ENCODE measurements at regions not wholly inside any gene's neighbourhood (a gene's known extent, or its start where the extent isn't known, plus 50 kb on each side); places are given as distances from the start of the nearest gene placed in this dataset.

- no peak for DNase-seq
- Histone ChIP-seq H3K36me3 (no peaks in the 10 kb centered on the region), H3K4me3 (ENCODE audit: low read depth, low read length) (no peak overlapping the region), H3K27me3 (ENCODE audit: insufficient read depth, low read depth, severe bottlenecking) (no peaks in the 10 kb centered on the region), H3K9me3 (ENCODE audit: severe bottlenecking) (no peaks in the 10 kb centered on the region), H3K27ac (no peak overlapping the region)
- no peak for TF ChIP-seq CTCF (IDR thresholded peaks at IDR 0.05; ENCODE audit: low read depth, low read length)
Measured at GRCh38 chr2:160812830-160813505, 319.4 kb upstream of the RBMS1 start.

DNA sequence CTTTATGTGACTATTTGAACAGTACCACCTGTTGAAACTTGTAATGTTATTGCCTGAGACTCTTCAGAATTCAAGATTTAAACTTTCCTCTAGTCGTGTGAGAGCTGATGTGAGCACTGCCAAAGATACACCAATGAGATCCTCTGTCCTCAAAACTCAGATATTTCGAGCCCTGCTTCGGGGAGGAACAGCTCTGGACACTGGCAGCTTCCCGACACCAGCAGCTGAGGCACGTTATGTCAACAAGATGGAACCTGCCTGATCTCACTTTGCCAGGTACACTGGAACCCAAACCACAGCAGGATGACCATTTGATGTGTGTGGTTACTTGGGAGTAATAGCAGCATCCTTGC is 319.9 kb upstream of the RBMS1 start:
- Histone ChIP-seq H3K9me3 (ENCODE audit: severe bottlenecking) (no peaks in the 10 kb centered on the region), H3K27me3 (ENCODE audit: insufficient read depth, low read depth, severe bottlenecking) (no peaks in the 10 kb centered on the region), H3K27ac (no peak overlapping the region), H3K36me3 (no peaks in the 10 kb centered on the region), H3K4me3 (ENCODE audit: low read depth, low read length) (no peak overlapping the region)
- TF ChIP-seq CTCF (IDR thresholded peaks at IDR 0.05; ENCODE audit: low read depth, low read length), result no peak
- no peak for DNase-seq

DNA sequence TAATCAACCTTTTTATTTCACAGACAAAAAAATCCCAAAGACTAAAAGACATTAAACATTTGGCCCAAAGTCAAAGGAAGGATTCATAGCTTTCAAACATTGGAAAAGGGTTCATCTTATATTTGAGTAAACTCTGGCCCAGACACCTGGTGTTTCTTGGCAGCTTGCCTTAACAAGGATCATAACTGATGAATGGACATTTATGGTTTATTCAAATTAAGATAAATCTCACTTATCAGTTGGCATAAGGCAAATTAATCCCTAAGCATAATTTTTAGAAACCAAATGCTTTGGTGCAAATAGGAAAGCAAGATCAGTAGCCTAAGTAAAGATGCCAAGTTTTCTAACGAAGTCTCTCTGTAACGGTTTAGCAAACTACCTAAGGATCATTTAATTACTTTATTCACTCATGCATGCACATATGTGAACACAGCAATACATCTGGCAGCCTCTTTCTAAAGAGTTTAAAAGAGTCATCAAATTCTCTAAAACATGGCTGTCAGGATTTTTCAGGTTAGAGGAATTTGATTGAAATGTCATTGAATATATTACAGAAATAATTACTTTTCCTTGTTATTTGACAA is 323.4 kb upstream of the RBMS1 start:
- no peak overlapping the region for H3K4me3 ChIP-seq (ENCODE audit: low read depth, low read length)
- H3K27ac ChIP-seq, result no peak overlapping the region
- TF ChIP-seq CTCF (IDR thresholded peaks at IDR 0.05; ENCODE audit: low read depth, low read length), result no peak
- no peaks in the 10 kb centered on the region for H3K36me3 ChIP-seq
- H3K27me3 ChIP-seq (ENCODE audit: insufficient read depth, low read depth, severe bottlenecking), result no peaks in the 10 kb centered on the region
- H3K9me3 ChIP-seq (ENCODE audit: severe bottlenecking), result peaks cover 3% of the 10 kb centered on the region
- DNase-seq, result no peak

DNA sequence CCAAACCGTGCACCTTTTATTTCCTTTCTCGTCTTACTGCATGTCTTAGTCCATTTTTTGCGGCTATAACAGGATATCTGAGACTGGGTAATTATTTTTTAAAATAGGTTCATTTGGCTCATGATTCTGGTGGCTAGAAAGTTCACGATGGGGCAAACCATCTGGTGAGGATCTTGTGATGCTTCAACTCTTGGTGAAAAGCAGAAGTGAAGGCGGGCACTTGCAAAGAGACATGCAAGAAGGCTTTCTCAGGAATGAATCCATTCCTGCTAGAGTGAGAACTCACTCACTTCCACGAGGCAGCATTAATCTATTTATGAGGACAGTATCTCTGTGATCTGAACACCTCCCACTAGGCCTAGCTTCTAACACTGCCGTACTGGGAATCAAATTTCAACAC is 327.1 kb upstream of the RBMS1 start:
- DNase-seq, result no peak
- H3K27ac ChIP-seq, result no peak overlapping the region
- no peak overlapping the region for H3K4me3 ChIP-seq (ENCODE audit: low read depth, low read length)
- no peaks in the 10 kb centered on the region for H3K27me3 ChIP-seq (ENCODE audit: insufficient read depth, low read depth, severe bottlenecking)
- TF ChIP-seq CTCF (IDR thresholded peaks at IDR 0.05; ENCODE audit: low read depth, low read length), result no peak
- peaks cover 6% of the 10 kb centered on the region for H3K9me3 ChIP-seq (ENCODE audit: severe bottlenecking)
- H3K36me3 ChIP-seq, result no peaks in the 10 kb centered on the region

DNA sequence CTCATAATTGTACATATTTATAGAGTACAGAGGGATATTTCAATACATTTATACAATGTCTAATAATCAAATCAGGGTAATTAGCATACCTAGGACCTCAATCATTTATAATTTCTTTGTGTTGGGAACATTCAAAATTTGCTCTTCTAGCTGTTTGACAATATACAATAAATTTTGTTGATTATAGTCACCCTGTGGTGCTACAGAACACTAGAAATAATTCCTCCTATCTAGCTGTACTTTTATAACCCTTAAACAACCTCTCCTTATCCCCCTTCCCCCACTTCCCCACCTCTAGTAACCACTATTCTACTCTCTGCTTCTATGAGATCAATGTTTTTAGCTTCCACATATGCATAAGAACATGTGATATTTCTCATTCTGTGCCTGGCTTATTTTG is 328.4 kb upstream of the RBMS1 start:
- Histone ChIP-seq H3K27me3 (ENCODE audit: insufficient read depth, low read depth, severe bottlenecking) (no peaks in the 10 kb centered on the region), H3K36me3 (no peaks in the 10 kb centered on the region), H3K4me3 (ENCODE audit: low read depth, low read length) (no peak overlapping the region), H3K9me3 (ENCODE audit: severe bottlenecking) (peaks cover 6% of the 10 kb centered on the region), H3K27ac (no peak overlapping the region)
- DNase-seq, result no peak
- TF ChIP-seq CTCF (IDR thresholded peaks at IDR 0.05; ENCODE audit: low read depth, low read length), result no peak

- Histone ChIP-seq H3K4me3 (ENCODE audit: low read depth, low read length) (no peak overlapping the region), H3K36me3 (no peaks in the 10 kb centered on the region), H3K9me3 (ENCODE audit: severe bottlenecking) (peaks cover 6% of the 10 kb centered on the region), H3K27ac (no peak overlapping the region), H3K27me3 (ENCODE audit: insufficient read depth, low read depth, severe bottlenecking) (no peaks in the 10 kb centered on the region)
- no peak for DNase-seq
- TF ChIP-seq CTCF (IDR thresholded peaks at IDR 0.05; ENCODE audit: low read depth, low read length), result no peak
Measured at GRCh38 chr2:160825433-160825832, 331.8 kb upstream of the RBMS1 start.
